SHP77 (cell line): ENCODE measurements at regions not wholly inside any gene's neighbourhood (a gene's known extent, or its start where the extent isn't known, plus 50 kb on each side); places are given as distances from the start of the nearest gene placed in this dataset.

Experiments
- DNase-seq, 2 experiments: peaks; one replicate each; lab custom pipeline; 2025; lab: John Stamatoyannopoulos, UW

- DNase-seq = no peak
These were observed 1348.6 kb upstream of the ACVR2A start for GRCh38 chr2:146496248-146496647.

GRCh38 chr2:146489386-146489785 lies 1355.4 kb upstream of the ACVR2A start:
- no peak for DNase-seq

- no peak for DNase-seq
These were observed 1363.2 kb upstream of the ACVR2A start for GRCh38 chr2:146481629-146482028.

GRCh38 chr2:146477383-146477782 lies 1367.4 kb upstream of the ACVR2A start:
- no peak for DNase-seq

GRCh38 chr2:146468578-146468977 lies 1376.3 kb upstream of the ACVR2A start:
- DNase-seq = no peak

DNA sequence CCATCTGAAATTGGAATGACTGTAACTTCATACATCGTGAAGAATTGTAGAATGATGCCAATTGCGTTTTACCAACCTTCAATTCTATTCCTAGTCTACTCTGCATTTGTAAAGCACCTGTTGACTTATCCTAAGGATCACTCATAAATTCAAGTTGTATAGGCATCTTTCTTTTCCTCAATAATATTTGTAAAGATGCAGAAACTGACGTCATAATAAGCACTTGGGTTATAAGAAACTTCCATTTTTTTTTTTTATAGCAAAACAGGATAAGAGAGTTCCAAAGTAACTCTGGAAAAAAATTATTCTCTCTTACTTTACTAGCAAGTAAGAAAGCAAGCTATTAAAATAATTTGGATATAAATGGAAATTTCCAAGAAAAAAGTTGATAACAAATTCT lies 1377.4 kb upstream of the ACVR2A start:
- DNase-seq = no peak

GRCh38 chr2:146465460-146465859 lies 1379.4 kb upstream of the ACVR2A start:
- DNase-seq = no peak

DNA sequence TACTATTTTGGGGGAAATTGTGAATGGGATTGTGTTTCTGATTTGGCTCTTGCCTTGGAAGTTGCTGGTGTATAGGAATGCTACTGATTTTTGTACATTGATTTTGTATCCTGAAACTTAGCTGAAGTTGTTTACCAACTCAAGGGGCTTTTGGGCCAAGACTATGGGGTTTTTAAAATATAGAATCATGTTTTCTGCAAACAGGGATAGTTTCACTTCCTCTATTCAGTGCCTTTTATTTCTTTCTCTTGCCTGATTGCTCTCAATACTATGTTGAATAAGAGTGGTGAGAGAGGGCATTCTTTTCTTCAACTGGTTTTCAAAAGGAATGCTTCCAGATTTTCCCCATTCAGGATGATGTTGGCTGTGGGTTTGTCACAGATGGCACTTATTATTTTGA lies 1383.8 kb upstream of the ACVR2A start:
- no peak for DNase-seq

- DNase-seq = no peak
These were observed 1386.2 kb upstream of the ACVR2A start for GRCh38 chr2:146458585-146458984.

GRCh38 chr2:146457221-146457620 lies 1387.6 kb upstream of the ACVR2A start:
- DNase-seq = no peak

DNA sequence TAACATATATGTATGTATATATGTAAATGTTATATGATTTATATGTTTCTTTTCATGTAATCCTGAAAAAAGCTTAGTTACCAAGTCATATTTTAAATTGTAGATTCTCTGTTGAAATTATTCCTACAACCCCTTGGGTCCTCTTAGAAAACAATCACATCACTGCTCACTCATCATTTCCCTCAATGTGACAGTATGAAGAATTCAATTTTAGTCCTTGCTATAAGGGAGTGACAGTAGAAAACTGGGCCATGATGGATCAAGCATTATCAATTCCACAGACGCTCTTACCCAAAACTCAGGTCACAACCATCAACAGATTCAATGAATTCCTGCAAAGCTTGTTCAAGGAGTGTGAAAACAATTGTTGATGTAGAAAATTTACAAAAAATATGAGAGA lies 1389.5 kb upstream of the ACVR2A start:
- DNase-seq = no peak

GRCh38 chr2:146451972-146452371 lies 1392.9 kb upstream of the ACVR2A start:
- no peak for DNase-seq

DNA sequence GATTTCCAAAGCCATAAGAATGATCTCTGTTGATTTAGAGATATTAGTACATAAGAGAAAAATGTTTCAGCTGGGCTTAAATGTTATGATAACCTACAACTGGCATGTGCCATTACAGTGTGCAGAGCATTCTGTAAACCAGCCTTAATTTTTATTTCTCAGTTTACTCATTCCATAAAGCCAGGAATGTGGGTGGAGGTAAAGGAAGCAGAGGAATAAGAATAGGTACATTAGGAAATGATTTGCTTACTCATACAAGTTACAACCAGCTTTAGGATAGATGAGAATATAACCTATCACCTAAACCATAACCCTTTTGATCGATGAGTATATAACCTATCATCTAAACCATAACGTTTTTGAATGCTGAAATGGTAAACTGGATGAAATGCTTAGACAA lies 1394.7 kb upstream of the ACVR2A start:
- DNase-seq = no peak

GRCh38 chr2:146444987-146445386 lies 1399.8 kb upstream of the ACVR2A start:
- DNase-seq = no peak

- DNase-seq = no peak
These were observed 1400.7 kb upstream of the ACVR2A start for GRCh38 chr2:146444085-146444484.

- DNase-seq = no peak
These were observed 1406.6 kb upstream of the ACVR2A start for GRCh38 chr2:146438246-146438645.

GRCh38 chr2:146437712-146438111 lies 1407.1 kb upstream of the ACVR2A start:
- DNase-seq = no peak

- no peak for DNase-seq
These were observed 1411.5 kb upstream of the ACVR2A start for GRCh38 chr2:146433116-146433875.

DNA sequence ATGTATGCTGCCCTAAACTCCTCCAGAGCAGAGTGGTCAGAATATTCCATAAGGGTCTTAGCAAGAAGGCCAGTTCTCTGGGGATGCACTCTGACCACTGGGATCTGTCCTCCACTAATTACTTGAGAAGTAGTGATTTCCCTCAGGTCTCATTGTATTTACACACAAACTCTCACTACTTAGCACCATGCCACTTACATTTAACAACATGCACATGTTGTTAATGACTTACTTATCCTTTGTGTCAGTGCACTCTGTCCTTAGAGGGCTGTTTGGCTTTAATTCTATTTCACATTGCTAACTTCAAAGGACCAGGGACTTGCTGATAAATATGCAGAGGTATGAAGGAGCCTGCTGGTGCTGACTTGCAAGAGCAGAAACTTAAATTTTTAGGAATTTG lies 1415.5 kb upstream of the ACVR2A start:
- no peak for DNase-seq

- DNase-seq = no peak
These were observed 1426.9 kb upstream of the ACVR2A start for GRCh38 chr2:146417942-146418341.

GRCh38 chr2:146415291-146415690 lies 1429.5 kb upstream of the ACVR2A start:
- DNase-seq = no peak

DNA sequence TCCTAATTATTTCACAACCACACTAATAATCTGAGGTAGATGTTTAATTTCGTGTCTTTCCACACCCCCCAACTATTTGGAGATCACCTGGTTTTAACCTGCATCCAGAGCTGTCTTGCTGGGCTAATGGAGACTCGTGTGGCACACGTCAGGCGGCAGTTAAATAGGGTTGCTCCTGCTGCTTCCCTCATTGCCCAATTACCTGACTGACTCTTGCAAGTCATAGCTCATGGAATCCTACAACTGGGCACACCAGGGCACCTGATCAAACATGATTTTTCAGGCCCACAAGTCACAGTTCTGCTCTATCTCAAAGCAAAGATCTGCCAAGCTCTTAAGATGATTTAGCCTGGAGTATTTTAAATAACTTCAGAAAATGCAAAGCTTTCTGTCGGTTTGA lies 1430.4 kb upstream of the ACVR2A start:
- no peak for DNase-seq

GRCh38 chr2:146413086-146413610 lies 1431.7 kb upstream of the ACVR2A start:
- DNase-seq = no peak

DNA sequence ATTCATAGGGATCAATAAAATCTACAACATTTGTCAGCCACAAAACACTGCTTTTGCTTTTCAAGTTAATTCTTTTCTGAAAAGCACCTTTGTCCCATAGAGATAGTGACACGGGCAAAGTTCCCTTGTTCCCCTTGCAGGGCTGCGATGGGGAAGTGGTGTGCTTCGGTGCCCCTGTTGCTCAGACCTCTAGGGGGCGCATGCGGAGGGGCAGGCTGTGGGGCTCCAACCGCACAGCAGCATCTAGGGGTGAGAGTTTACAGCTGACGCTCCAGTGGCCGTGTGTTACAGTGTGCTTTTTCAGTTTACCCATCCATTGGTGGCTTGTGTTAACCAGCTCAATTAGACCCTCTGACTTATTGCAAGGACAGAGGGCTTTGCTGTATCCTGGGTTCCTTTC lies 1432.2 kb upstream of the ACVR2A start:
- DNase-seq = no peak
